H4 (cell line): ENCODE measurements at regions not wholly inside any gene's neighbourhood (a gene's known extent, or its start where the extent isn't known, plus 50 kb on each side); places are given as distances from the start of the nearest gene placed in this dataset.

Experiments used
- DNase-seq: peaks from one replicate; pipeline ENCODE4 v3.0.0-alpha.2; 2015; ENCODE audit warnings: low spot score

DNA sequence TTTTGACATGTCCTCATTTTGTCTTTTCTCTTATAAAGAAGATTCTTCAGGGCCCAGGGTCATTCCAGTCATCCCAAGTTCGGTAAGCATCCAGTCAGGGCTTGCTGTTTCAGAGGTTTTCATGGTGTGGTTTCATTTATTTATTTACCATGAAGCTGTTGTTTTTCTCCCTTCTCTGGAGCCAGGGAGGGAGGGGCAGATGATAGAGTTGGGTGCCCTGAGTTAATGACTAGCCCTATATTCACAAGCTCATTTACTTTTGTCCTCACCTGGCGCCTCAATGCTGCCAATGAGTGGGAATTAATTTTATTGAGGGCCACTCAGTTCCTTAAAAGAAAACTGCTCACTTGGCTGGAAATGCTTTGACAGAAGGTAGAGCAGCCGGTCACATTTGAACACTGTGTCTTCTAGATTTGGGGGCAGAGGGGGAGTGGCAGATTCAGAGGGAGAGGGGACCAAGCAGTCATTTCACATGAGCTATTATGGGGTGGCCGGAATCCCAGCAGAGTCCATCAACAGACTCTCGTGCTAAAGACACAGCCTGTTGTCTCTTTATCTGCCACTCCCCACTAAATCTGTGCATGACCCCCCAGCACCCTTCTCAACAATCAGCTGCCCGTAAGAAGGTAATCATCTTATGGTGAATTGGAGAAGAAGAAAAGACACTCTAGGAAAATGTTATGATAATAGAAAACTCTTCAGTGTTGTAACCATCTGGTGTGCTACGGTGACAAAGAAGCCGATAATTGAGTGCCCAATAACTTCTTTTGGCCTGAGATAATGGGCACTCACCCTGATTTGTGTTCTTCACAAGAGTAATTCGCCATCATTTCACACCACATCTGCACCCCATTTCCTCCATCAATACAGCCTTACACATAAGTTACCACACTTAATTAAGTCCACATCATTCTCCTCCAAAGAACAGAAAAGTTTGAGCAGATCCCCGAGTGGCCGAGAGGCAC lies 573.5 kb upstream of the JAG1 start:
- no peak for DNase-seq

DNA sequence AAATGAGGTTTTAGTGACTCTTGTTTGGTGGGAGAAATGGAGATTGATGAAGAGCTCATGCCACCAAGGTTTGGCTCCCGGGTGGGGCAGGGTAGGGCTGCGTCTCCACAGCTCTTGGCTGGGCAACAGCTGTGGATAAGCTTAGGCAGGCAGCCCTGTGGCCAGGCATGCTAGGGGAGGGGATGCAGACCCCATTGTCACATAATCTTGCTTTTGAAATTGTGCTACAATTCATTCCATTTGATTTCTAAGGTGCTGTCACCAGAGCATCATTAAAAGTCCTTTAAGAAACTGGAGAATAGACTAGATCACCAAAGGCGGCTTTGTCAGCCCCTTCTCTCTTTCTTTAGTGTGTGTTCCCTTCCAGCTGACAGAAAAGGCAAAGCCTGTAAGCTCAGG lies 574.2 kb upstream of the JAG1 start:
- no peak for DNase-seq

DNA sequence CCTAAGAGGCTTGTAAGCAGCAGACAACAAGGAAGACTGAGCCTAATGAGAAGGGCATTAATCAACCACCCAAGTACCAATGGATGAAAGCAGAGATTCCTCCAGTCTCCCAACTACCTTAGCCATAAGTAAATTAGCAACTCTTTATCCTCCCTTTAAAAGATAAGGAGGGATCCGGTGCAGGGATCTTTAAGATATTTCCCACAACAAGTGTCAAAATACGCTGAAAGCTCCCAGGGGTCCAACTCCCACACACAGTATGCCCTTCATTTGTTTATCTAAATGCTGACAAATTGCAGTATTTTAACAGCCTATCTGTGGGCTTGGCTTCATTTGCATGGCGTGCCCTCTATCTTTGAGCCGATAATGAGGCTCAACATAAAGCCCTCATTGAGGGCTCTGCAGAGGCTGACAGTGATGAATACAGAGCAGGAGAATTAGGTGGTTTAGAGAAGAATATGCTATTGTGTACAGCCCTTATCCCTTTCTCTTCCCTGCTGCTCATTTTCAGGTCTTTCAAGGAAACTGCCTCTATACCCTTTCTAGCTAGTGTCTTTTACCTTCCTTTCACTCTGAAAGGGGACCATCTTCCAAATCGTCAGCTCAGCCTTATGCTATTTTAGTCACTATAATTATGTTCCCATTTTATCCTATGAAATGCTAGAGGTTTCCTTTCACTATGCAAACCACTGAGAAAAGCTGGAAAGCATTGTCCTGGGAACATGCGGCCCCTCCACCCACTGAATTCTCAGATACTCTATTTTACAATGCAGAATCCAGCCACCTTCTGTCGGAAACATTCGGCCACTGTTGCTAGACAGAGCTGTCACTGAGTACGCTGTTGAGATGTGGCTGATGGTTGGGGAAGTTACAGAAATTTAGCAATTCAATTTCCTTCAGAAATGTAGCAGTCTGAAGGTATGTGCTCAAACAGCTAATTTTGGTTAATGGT lies 575.2 kb upstream of the JAG1 start:
- no peak for DNase-seq

DNA sequence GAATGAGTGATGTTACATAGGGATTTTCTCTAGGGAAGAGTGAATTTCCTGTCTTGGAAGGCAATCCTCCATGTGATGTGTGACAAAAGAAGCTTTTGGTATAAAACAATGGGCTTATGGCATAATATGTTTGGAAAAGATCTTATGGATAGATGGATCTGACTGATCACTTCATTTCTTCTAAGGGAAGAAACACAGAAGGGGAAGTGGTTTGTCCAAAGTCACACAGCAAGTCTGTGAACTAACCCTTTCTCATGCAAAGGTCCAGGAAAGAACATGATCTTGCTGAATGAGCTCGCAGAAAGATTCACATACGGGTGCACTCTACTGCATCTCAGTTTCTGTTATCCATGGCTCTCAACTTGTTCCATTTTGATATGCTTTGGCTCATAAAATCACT lies 575.9 kb upstream of the JAG1 start:
- no peak for DNase-seq

DNA sequence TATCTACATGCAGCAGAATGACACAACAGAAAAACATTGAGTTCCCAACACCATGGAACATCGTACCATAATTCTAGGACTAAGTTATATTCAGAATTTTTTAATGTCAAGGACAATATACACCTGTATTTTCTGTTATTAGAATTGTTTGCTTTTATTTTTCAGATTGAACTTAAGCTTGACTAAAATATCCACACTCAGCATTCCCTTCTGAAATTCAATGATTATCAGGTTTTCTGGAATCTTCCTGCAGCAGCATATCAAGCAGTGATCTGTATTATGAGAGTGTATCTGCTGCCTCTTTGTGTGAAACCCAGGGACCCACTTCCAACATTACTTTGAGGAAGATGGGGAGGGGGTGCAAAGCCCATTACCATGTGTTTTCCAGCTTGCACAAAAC lies 578.6 kb upstream of the JAG1 start:
- DNase-seq: no peak

DNA sequence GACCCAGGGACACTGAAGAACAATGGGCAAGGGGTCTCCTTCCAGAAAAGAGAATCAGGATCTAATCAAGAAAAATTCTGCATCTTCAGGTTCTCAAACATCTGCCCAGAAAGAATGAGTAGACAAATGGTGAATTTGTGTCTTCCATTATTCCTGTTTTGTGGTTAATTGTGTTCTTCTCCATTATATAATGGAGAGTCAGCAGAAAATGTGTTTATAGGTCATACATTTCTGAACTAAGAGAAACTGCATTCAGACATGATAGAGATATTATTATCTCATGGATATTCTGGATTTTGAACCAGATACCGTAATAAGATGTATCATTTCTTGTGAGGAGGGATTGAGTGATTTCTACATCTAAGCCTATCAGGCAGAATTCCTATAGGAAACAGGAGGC lies 581.7 kb upstream of the JAG1 start:
- no peak for DNase-seq

DNA sequence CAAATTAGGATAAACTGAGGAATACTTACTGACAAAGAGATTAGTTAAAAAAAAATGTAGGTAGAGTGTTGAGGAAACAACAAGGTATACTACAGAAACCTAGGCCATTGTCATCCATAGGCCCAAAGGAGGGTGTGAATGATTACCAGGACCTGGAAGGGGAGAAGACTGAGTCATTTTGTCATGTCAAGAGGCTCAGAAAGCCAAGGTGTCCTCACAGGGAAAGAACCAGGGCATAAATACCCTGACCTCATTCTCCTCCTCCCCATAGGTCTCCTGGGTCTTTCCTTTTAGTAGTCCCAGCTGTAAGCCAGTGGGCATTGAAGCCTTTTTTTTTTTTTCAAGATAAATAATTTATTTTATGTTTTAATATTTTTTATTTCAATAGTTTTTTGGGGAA lies 582.1 kb upstream of the JAG1 start:
- no peak for DNase-seq

DNA sequence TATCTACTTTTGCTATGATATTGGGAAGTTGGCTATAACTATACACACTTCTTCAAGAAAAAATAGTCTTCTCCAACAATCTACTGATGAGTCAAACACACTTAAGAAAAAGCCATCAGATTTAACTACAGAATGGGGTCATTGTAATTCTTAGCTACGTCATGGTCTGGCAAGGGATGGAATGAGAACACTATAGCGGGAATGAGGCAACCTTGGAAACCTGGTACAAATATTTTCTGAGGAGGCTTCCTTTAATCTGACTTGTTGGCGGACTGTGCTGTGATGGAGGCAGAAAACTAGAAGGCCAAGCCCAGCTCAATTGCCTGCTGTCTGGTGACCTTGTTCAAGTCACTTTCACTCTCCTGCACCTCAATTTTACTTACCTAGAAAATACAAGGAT lies 586.8 kb upstream of the JAG1 start:
- no peak for DNase-seq

DNA sequence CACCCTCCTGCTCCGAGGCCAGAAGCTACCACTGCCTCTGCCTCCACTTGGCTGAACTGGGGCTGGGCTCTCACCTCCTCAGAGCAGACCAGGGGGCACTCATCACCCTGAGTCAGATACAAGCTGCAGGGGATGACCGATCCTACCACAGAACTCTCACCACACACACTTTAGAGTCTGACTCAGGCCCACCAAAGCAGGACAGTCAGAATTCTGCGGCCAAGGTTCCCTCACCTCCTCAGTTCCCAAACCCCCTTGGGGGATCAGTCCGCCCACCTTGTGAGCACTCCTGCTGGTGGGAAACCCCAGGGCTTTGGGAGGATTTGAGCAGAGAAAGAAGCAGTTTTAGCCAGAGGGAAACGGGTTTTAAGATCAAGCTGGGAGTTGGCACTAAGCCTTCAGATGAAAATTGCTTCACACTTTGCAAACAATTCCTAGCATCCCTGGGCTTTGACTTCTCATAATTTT lies 587.8 kb upstream of the JAG1 start:
- DNase-seq: peak; percentile 34

DNA sequence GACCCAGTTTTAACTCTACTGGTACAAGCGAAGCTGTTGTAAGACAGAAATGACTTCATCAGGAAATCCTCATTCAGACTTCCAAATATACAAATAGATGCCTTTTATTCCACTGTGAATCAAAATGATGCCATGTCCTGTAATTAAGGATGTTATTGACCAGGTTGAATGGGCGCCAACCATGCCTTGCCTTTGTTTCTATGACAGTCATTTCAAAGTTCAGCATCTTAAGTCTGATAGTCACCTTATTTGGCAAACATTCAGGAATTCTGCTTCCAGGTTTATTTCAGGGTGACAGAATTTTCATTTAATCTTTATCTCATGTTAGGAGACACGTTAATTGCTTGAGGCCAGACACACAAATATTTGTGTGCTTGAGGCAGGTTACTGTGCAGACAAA lies 592.8 kb upstream of the JAG1 start:
- no peak for DNase-seq

DNA sequence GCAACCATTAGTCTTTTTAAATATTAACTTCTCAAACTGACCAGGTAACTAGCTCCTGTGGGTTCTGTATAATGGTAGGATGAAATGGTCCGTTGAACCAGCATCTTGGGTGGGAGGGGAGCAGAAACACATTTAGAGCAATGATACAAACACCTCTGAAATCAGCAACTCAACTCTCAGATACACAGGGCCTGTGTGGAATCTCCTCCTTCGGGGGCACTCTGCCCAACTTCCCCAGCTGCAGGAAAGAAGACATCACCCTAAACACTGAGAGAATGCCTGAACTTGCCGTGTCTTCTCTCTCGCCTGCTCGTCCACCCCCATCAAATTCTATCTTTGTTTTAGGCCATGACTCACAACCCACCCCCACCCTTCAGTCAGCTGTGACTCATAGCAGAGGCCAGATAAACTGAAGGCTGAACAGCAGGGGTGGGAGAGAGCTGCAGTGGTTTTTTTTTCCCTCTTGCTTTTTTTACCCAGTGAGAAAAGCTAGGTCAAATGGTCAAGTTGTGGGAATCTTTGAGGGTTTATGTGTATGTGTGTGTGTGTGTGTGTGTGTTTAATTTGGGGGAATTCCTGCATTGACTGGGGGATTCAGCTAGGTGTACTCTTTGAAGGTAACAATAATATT lies 593.4 kb upstream of the JAG1 start:
- peak; percentile 90 for DNase-seq

DNA sequence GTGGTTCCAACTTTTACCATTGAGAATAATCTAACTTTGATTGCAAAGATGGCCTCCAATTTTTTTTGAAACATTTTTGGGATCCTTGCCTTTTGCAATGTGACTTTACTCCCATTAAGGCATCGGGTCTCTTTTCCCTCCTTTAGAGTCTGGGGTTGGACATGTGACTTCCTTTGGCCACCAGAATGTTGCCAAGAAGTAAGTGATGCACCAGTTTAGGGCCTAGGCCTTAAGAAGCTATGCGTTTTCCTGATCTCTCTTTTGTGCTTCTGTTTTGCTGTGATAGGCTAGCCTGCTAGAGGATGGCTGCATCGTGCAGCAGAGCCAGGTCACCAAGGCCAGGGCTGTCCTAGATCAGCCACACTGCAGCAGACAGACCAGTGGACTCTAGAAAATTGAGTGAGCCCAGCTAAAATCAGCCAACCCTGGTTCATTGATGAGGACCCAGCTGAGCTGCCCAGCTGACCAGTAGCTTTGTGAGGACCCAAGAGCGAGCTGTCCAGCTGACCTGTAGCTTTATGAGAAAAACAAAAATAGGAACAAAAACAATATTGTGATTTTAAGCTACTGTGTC lies 594.0 kb upstream of the JAG1 start:
- peak; percentile 23 for DNase-seq

DNA sequence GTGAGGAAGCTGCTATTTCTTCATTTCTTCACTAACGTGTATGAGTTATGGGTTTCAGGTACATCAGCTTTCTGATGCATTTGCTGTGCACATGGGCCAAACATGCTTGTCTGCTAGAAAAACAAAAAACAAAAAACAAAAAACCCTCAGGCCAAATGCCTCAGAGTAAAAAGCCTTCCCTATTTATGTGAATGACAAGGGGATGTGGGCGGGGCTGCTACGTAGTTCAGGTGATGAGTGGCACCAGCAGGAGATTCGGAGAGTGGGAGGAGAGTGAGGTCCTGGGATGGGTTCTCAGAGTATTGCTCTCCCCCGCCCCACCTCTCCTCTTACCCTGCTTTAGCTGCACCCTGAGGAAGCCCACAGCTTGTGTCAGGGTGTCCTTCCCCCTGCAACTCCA lies 596.8 kb upstream of the JAG1 start:
- no peak for DNase-seq

DNA sequence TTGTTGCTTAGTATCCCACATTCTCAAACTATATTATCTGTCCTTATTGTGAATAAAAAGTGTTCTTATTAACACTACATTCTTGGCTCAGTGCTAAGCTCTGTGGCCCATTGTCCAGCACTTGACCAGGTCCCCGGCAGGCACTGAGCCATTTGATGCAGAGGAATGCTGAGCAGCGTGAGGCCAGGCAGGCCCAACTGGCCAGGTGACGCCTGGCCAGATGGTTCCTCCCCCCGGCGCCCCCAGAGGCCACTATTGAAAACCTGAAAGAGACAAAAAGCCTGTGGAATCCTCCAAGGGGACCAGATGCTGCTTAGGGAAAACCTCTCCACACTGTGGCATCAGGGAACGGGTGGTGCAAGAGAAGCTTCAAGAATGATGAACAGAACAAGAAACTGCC lies 597.5 kb upstream of the JAG1 start:
- no peak for DNase-seq

DNA sequence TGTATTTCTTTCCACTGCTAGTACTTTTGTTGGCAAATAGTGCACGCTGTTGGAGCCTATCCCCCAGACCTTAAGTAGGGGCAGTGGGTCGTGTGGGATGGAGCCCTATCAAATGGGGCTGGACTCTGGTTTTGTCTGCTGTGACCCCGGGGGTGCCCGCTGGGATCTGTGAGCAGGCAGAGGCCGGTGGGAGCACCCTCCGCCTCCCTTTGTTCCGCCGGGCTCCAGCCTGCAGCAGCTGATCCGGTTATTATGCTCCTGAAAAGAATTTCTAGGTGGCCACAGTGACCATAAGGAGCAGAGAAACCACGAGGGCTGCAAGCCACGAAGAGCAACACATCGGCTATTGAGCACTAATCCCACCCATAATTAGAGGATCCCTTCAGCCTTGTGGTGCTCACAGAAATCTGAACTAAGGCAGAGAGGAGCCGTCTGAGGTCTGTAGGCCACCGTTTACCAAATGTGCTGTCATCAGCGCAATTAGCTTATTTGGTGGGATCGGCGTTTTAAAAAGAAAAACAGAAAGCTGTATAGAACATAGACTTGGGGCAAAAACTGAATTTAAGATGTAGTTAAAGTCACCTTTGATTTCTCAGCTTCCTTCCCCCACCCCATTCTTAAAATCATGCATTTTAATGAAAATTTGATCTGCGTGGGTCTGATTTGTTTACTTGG lies 598.3 kb upstream of the JAG1 start:
- DNase-seq: no peak

DNA sequence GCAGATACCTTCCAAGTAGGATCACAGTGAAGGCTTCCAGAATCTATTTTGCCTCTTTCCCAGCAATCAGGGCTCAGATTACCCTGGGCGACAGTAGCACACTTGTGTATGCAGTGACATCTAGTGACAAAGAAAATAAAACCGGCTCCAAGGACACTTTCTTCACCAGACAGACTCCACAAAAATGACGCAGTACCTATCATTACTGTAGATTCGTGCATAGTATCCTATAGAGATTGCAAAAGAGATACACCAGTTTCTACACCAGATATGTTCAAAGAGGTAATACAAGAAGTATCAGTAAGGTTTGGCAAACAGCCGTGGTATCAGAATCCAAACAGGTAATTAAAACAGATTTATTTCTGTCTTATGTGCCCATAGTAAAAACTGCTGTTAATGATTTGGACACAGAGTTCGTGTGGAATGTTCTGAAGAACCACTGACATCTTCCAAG lies 600.4 kb upstream of the JAG1 start:
- DNase-seq: peak; percentile 73

DNA sequence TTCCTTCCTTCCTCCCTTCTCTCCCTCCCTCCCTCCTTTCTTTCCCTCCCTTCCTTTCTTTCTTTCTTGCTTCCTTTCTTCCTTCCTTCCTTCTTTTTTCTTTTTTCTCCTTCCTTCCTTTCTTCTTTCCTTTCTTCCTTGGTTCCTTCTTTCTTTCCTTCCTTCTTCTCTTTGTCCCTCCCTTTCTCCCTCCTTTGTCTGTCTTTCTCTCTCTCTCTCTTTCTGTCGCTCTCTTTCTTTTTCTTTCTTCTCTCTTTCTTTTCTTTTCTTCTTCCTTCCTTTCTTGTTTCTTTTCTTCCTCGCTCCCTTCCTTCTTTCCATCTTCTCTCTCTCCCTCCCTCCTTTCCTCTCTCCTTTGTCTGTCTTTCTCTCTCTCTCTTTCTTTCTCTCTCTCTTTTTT lies 601.9 kb upstream of the JAG1 start:
- DNase-seq: no peak

DNA sequence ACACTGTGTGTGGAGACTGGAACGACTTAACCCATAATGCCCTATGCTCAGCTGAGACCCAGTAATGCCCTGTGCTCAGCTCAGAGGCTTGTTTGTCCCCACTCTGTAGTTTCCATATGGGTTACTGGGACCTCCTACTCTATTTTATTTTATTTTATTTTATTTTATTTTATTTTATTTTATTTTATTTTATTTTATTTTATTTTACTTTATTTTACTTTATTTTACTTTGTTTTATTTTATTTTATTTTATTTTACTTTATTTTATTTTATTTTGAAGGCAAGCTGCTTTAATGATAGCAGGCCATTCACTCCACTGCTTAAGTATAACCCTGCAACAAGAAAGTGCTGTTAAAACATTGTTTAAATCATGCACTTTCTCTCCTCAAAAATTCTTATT lies 603.4 kb upstream of the JAG1 start:
- no peak for DNase-seq

DNA sequence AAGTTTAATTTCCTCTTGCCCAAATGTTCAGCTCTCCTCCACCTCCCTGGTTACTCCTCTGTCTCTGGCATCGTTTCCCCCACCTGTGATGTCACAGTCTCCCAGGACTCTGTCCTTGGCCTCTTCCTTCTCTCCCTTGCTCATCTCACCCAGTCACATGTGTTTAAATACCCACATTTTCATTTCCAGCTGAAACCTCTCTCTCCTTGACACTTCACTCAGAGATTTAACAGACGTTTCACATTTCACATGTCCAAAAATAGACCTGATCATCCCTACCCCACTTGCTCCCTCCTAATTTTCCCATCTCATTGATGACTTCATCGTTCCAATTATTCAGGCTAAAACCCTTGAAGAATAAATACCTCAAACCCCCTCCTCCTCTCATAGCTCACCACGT lies 604.1 kb upstream of the JAG1 start:
- no peak for DNase-seq

DNA sequence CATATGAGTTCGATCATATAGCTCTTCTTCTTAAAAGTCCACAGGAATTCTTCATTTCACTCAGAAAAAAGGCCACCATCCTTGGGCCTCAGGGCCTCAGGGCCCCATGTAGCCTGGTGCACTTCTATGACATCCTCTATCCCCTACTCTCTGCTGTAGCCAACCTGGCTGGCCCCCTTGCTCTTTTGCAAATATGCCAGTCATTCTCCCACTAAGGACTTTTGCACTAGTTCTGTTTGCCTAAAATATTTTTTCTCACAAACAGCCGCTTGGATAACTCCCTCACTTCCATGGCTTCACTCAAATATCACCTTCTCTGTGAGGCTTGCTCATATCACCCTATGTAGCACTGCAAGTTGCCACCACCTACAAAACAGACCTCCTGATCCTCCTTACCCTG lies 604.7 kb upstream of the JAG1 start:
- no peak for DNase-seq

DNA sequence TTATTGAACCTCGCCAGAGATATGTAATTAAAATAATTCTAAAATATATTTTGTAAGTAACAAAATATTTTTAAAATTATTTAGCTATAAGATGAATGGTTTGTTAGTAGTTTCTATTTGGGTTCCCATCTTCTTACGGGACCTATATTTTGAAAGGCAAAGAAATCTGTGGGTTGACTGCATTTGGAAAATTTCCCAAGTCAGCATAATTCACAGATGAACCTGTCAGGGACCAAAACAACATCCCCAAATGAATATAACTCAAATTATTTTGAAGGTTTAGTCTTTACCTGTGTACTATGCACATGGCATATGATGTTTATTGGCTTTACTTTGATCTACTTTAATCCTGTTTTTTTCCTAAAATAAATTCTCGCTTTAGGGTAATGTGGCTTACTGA lies 607.4 kb upstream of the JAG1 start:
- no peak for DNase-seq
